Neuronal stem cell (in vitro differentiated cells): ENCODE measurements at regions not wholly inside any gene's neighbourhood (a gene's known extent, or its start where the extent isn't known, plus 50 kb on each side); places are given as distances from the start of the nearest gene placed in this dataset.
A peak's percentile ranks its signal among the peaks of the same experiment; 100 is the strongest.

ENCODE experiments used
- DNase-seq: peaks from one replicate; pipeline ENCODE4 v3.0.0-alpha.2; 2013; ENCODE audit warnings: low spot score
- H2AFZ ChIP-seq: one replicate; pipeline ENCODE4 v1.6.1; 2013; ENCODE audit warnings: mild to moderate bottlenecking, low read length, inconsistent platforms
- H2AK5ac ChIP-seq: 2 replicates; pipeline ENCODE4 v1.6.1; 2013; ENCODE audit warnings: low read depth, mild to moderate bottlenecking, inconsistent platforms, low read length, moderate library complexity, mixed read lengths
- H2BK120ac ChIP-seq: 2 replicates; pipeline ENCODE4 v1.6.1; 2013; ENCODE audit warnings: low read depth, mild to moderate bottlenecking, inconsistent platforms, low read length, moderate library complexity, mixed read lengths
- H2BK12ac ChIP-seq: one replicate; pipeline ENCODE4 v1.6.1; 2013; ENCODE audit warnings: low read length, inconsistent platforms
- H2BK15ac ChIP-seq: 2 replicates; pipeline ENCODE4 v1.6.1; 2013; ENCODE audit warnings: mild to moderate bottlenecking, low read length, inconsistent platforms, mixed read lengths
- H2BK5ac ChIP-seq: one replicate; pipeline ENCODE4 v1.6.1; 2013; ENCODE audit warnings: inconsistent platforms, mild to moderate bottlenecking, low read length, moderate library complexity
- H3K14ac ChIP-seq: one replicate; pipeline ENCODE4 v1.6.1; 2013; ENCODE audit warnings: low read length, inconsistent platforms
- H3K18ac ChIP-seq: 2 replicates; pipeline ENCODE4 v1.6.1; 2013; ENCODE audit warnings: low read length, inconsistent platforms
- H3K23ac ChIP-seq: 2 replicates; pipeline ENCODE4 v1.6.1; 2013; ENCODE audit warnings: low read depth, mild to moderate bottlenecking, mixed read lengths, low read length, inconsistent platforms; ENCODE audit not compliant: poor library complexity
- H3K27ac ChIP-seq: replicated peaks from 3 replicates; pipeline ENCODE4 v1.5.1; 2013; ENCODE audit warnings: low read length, inconsistent platforms
- H3K27me3 ChIP-seq, 3 experiments: 2 replicates each; pipeline ENCODE4 v1.6.1; 2013; ENCODE audit warnings: low read length in 3 of 3, mild to moderate bottlenecking in 2 of 3, inconsistent platforms in 1 of 3, low read depth in 1 of 3, mixed read lengths in 1 of 3, moderate library complexity in 1 of 3; ENCODE audit not compliant: control insufficient read depth in 3 of 3, insufficient read depth in 3 of 3
- H3K36me3 ChIP-seq, 2 donors: replicated peaks in 1 of 2; 2 replicates each; pipeline ENCODE4 v1.6.1; 2013; ENCODE audit warnings: low read length in 2 of 2; ENCODE audit not compliant: control insufficient read depth in 2 of 2, insufficient read depth in 2 of 2
- H3K4ac ChIP-seq: 2 replicates; pipeline ENCODE4 v1.6.1; 2013; ENCODE audit warnings: inconsistent platforms, mild to moderate bottlenecking, low read length, moderate library complexity
- H3K4me1 ChIP-seq, 2 donors: 1 replicate in 1 of 2; 2 replicates in 1 of 2; pipeline ENCODE4 v1.6.1; 2013; ENCODE audit warnings: low read length in 2 of 2, low read depth in 1 of 2; ENCODE audit not compliant: control insufficient read depth in 2 of 2, insufficient read depth in 1 of 2
- H3K4me2 ChIP-seq: one replicate; pipeline ENCODE4 v1.6.1; 2013; ENCODE audit warnings: mild to moderate bottlenecking, low read length, inconsistent platforms; ENCODE audit not compliant: insufficient read depth, poor library complexity, severe bottlenecking
- H3K4me3 ChIP-seq, 2 donors: 2 replicates each; pipeline ENCODE4 v1.5.1; 2013; ENCODE audit warnings: low read length in 2 of 2, mild to moderate bottlenecking in 2 of 2, inconsistent platforms in 1 of 2, moderate library complexity in 1 of 2
- H3K79me1 ChIP-seq: one replicate; pipeline ENCODE4 v1.6.1; 2013; ENCODE audit warnings: low read depth, mild to moderate bottlenecking, inconsistent platforms, low read length, moderate library complexity
- H3K9ac ChIP-seq: one replicate; pipeline ENCODE4 v1.6.1; 2013; ENCODE audit warnings: mild to moderate bottlenecking, low read depth, low read length, inconsistent platforms; ENCODE audit not compliant: poor library complexity
- H3K9me3 ChIP-seq, 2 donors: replicated peaks in 1 of 2; 2 replicates each; pipeline versions ENCODE3 to v1.6.1; 2013; ENCODE audit warnings: low read length in 2 of 2, mild to moderate bottlenecking in 2 of 2, inconsistent platforms in 1 of 2, low read depth in 1 of 2, mixed read lengths in 1 of 2, moderate library complexity in 1 of 2; ENCODE audit not compliant: control insufficient read depth in 2 of 2, insufficient read depth in 1 of 2
- H4K8ac ChIP-seq: one replicate; pipeline ENCODE4 v1.6.1; 2013; ENCODE audit warnings: low read depth, mild to moderate bottlenecking, inconsistent platforms, low read length, moderate library complexity
- H4K91ac ChIP-seq: one replicate; pipeline ENCODE4 v1.6.1; 2013; ENCODE audit warnings: low read length, low read depth, mild to moderate bottlenecking, inconsistent platforms; ENCODE audit not compliant: poor library complexity
- WGBS, 2 donors: extraction: QIAGEN DNeasy Blood & Tissue Kit; methylation state at CpG; one replicate each; pipeline ENCODE4 v1.1.7; 2013; ENCODE audit warnings: missing lambda C conversion rate in 2 of 2, mixed read lengths in 1 of 2; ENCODE audit not compliant: insufficient read length in 2 of 2, insufficient replicate concordance in 1 of 2; ENCODE audit errors: extremely low coverage in 2 of 2; 5-methylcytosine and 5-hydroxymethylcytosine counted together

GRCh38 chr9:7967093-7967827, 167.7 kb upstream of the DMAC1 start:
- Histone ChIP-seq H2AK5ac (no peak overlapping the region), H3K18ac (no peak overlapping the region), H3K4ac (no peak overlapping the region), H3K4me1 (no peaks in the 10 kb centered on the region), H3K14ac (no peak overlapping the region), H2BK15ac (no peak overlapping the region), H3K23ac (no peak overlapping the region), H4K8ac (no peak overlapping the region), H3K36me3 (no peaks in the 10 kb centered on the region), H3K27ac (no peak overlapping the region), H3K9ac (no peak overlapping the region), H3K4me2 (no peak overlapping the region), H3K4me3 (no peak overlapping the region), H2BK12ac (no peak overlapping the region), H2BK5ac (no peak overlapping the region), H3K27me3 (no peaks in the 10 kb centered on the region), H3K79me1 (no peaks in the 10 kb centered on the region), H2BK120ac (no peak overlapping the region), H2AFZ (peak overlapping the region; percentile 14), H4K91ac (no peak overlapping the region), H3K9me3 (peaks cover 0 to 1% of the 10 kb centered on the region in 2 donors)
- no peak for DNase-seq
- WGBS, 2 donors: no CpG with 5 or more reads among the region's 7 CpGs

- no peaks in the 10 kb centered on the region for H3K79me1 ChIP-seq
- no peak overlapping the region for H4K8ac ChIP-seq
- H2AK5ac ChIP-seq: no peak overlapping the region
- no peak overlapping the region for H3K14ac ChIP-seq
- H3K9me3 ChIP-seq: peaks cover 0 to 1% of the 10 kb centered on the region in 2 donors
- DNase-seq: no peak
- H3K4me1 ChIP-seq: peaks cover 8 to 9% of the 10 kb centered on the region in 2 donors
- no peak overlapping the region for H3K23ac ChIP-seq
- no peak overlapping the region for H3K9ac ChIP-seq
- H2BK120ac ChIP-seq: no peak overlapping the region
- no CpG with 5 or more reads among the region's 3 CpGs for WGBS, 2 donors
- no peak overlapping the region for H3K27ac ChIP-seq
- no peak overlapping the region for H3K4ac ChIP-seq
- H3K36me3 ChIP-seq: no peaks in the 10 kb centered on the region
- no peaks in the 10 kb centered on the region for H3K27me3 ChIP-seq
- H3K18ac ChIP-seq: no peak overlapping the region
- H2BK5ac ChIP-seq: no peak overlapping the region
- no peak overlapping the region for H2BK12ac ChIP-seq
- no peak overlapping the region for H2BK15ac ChIP-seq
- H3K4me3 ChIP-seq: no peak overlapping the region
- H3K4me2 ChIP-seq: no peak overlapping the region
- no peak overlapping the region for H2AFZ ChIP-seq
- H4K91ac ChIP-seq: no peak overlapping the region
Measured at GRCh38 chr9:7965063-7965462, 165.5 kb upstream of the DMAC1 start.

- Histone ChIP-seq H3K23ac (no peak overlapping the region), H3K27me3 (no peaks in the 10 kb centered on the region), H3K4me1 (peaks cover 8 to 16% of the 10 kb centered on the region in 2 donors), H3K36me3 (no peaks in the 10 kb centered on the region), H2AFZ (no peak overlapping the region), H2AK5ac (no peak overlapping the region), H3K27ac (no peak overlapping the region), H4K91ac (no peak overlapping the region), H3K9ac (no peak overlapping the region), H3K4me2 (no peak overlapping the region), H3K9me3 (peaks cover 0 to 1% of the 10 kb centered on the region in 2 donors), H2BK12ac (no peak overlapping the region), H3K4ac (no peak overlapping the region), H2BK5ac (no peak overlapping the region), H3K4me3 (no peak overlapping the region), H3K79me1 (no peaks in the 10 kb centered on the region), H3K18ac (no peak overlapping the region), H2BK120ac (no peak overlapping the region), H4K8ac (no peak overlapping the region), H3K14ac (no peak overlapping the region), H2BK15ac (no peak overlapping the region)
- no CpG with 5 or more reads among the region's 5 CpGs for WGBS, 2 donors
- DNase-seq: no peak
Measured at GRCh38 chr9:7963026-7963425, 163.4 kb upstream of the DMAC1 start.

- H2AFZ ChIP-seq: peak overlapping the region; percentile 31
- H3K36me3 ChIP-seq: no peaks in the 10 kb centered on the region
- no peak overlapping the region for H3K18ac ChIP-seq
- no peak for DNase-seq
- no peaks in the 10 kb centered on the region for H3K79me1 ChIP-seq
- H3K4me3 ChIP-seq: no peak overlapping the region
- no peak overlapping the region for H3K23ac ChIP-seq
- H3K9ac ChIP-seq: no peak overlapping the region
- no peak overlapping the region for H4K91ac ChIP-seq
- WGBS, 2 donors: no CpG with 5 or more reads among the region's 3 CpGs
- H2BK12ac ChIP-seq: no peak overlapping the region
- no peak overlapping the region for H4K8ac ChIP-seq
- H2AK5ac ChIP-seq: no peak overlapping the region
- H2BK15ac ChIP-seq: no peak overlapping the region
- no peak overlapping the region for H3K14ac ChIP-seq
- H3K4me1 ChIP-seq: peaks cover 8 to 16% of the 10 kb centered on the region in 2 donors
- no peaks in the 10 kb centered on the region for H3K27me3 ChIP-seq
- H2BK120ac ChIP-seq: no peak overlapping the region
- H2BK5ac ChIP-seq: no peak overlapping the region
- no peak overlapping the region for H3K27ac ChIP-seq
- no peak overlapping the region for H3K4me2 ChIP-seq
- H3K4ac ChIP-seq: no peak overlapping the region
- H3K9me3 ChIP-seq: peaks cover 0 to 1% of the 10 kb centered on the region in 2 donors
Measured at GRCh38 chr9:7961076-7961475, 161.5 kb upstream of the DMAC1 start.
